ENCODE measurements at regions not wholly inside any gene's neighbourhood (a gene's known extent, or its start where the extent isn't known, plus 50 kb on each side); places are given as distances from the start of the nearest gene placed in this dataset.

DNA sequence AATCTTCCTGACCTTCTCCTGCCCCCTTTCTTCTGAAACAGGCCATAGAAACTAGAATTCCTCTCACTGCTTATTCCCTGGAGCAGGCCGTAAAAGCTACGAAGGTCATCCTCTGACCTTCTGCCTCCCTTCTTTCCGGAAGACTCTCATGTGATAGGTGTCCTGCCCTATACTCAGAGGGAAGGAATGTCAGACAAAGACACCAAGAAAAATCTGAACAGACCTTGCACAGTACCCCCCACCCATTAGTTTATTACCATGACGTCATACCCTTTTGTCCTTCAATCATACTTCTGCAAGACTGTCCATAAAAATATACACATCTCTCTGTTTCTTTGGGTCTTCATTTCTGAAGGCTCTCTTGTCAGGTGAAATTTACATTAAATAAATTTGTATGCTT lies 1523.9 kb downstream of the RPA4 start:
- Histone ChIP-seq H2BK5ac (ENCODE audit: insufficient read length, low read length) (no peak overlapping the region), H3K9ac (ENCODE audit: extremely low read depth, insufficient read length, low read length) (no peak overlapping the region), H3K4me2 (ENCODE audit: insufficient read depth, insufficient read length, low read length) (no peak overlapping the region), H2AFZ (ENCODE audit: low read length) (no peak overlapping the region), H3K23me2 (ENCODE audit: insufficient read length, low read depth, low read length, poor library complexity, severe bottlenecking) (no peaks in the 10 kb centered on the region), H4K8ac (replicated peaks; ENCODE audit: insufficient read length, low read depth, low read length) (no peak overlapping the region), H3K27ac (ENCODE audit: insufficient read length, low read depth, low read length) (no peak overlapping the region), H4K20me1 (ENCODE audit: control insufficient read depth, insufficient read depth, insufficient read length) (no peaks in the 10 kb centered on the region), H3K4ac (ENCODE audit: low read depth, low read length) (no peak overlapping the region), H3K79me1 (ENCODE audit: insufficient read depth, low read depth, low read length, poor library complexity, severe bottlenecking) (no peaks in the 10 kb centered on the region), H3K18ac (ENCODE audit: insufficient read length, low read depth, low read length) (no peak overlapping the region), H2AK5ac (ENCODE audit: insufficient read length, low read length) (no peak overlapping the region), H4K91ac (ENCODE audit: insufficient read length, low read depth, low read length) (no peak overlapping the region), H3K27me3 (ENCODE audit: insufficient read depth, low read length) (no peaks in the 10 kb centered on the region), H3K56ac (ENCODE audit: insufficient read length, low read depth, low read length) (no peak overlapping the region), H3K14ac (ENCODE audit: insufficient read depth, low read length) (no peak overlapping the region), H3T11ph (ENCODE audit: low read length) (no peak overlapping the region), H2BK15ac (ENCODE audit: low read depth, low read length) (no peak overlapping the region), H3K23ac (ENCODE audit: insufficient read length, low read depth, low read length) (no peak overlapping the region), H2BK20ac (ENCODE audit: low read depth, low read length, poor library complexity, severe bottlenecking) (no peak overlapping the region), H2BK120ac (ENCODE audit: low read depth, low read length, poor library complexity, severe bottlenecking) (no peak overlapping the region), H3K79me2 (ENCODE audit: insufficient read depth, low read length) (no peaks in the 10 kb centered on the region), H3K4me1 (ENCODE audit: insufficient read depth, low read length) (no peaks in the 10 kb centered on the region), H2BK12ac (ENCODE audit: insufficient read length, low read depth, low read length) (no peak overlapping the region), H3K9me3 (ENCODE audit: control insufficient read depth, low read depth, low read length) (no peaks in the 10 kb centered on the region), H4K5ac (ENCODE audit: insufficient read length, low read depth, low read length) (no peak overlapping the region)
- Mint-ChIP-seq H3K36me3 (ENCODE audit: insufficient read depth in 1 of 3, low read depth in 3 of 3) (no peaks in the 10 kb centered on the region), H3K4me1 (peaks cover 0 to 11% of the 10 kb centered on the region in 2 experiments; a peak in 2 of 4 replicates), H3K27ac (0 out of 7 replicates have a peak overlapping the region, but pooled peaks of 1 of the 3 experiments have one; percentile 13), H3K27me3 (ENCODE audit: low read depth) (no peaks in the 10 kb centered on the region), H3K9me3 (0 out of 5 replicates have a peak, but pooled peaks cover 0 to 2% of the 10 kb centered on the region in 2 experiments), H3K4me3 (no peak overlapping the region)
- DNase-seq, result no peak
- TF ChIP-seq, protein P1, sequence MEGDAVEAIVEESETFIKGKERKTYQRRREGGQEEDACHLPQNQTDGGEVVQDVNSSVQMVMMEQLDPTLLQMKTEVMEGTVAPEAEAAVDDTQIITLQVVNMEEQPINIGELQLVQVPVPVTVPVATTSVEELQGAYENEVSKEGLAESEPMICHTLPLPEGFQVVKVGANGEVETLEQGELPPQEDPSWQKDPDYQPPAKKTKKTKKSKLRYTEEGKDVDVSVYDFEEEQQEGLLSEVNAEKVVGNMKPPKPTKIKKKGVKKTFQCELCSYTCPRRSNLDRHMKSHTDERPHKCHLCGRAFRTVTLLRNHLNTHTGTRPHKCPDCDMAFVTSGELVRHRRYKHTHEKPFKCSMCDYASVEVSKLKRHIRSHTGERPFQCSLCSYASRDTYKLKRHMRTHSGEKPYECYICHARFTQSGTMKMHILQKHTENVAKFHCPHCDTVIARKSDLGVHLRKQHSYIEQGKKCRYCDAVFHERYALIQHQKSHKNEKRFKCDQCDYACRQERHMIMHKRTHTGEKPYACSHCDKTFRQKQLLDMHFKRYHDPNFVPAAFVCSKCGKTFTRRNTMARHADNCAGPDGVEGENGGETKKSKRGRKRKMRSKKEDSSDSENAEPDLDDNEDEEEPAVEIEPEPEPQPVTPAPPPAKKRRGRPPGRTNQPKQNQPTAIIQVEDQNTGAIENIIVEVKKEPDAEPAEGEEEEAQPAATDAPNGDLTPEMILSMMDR (conservative IDR thresholded peaks at IDR 0.05), result no peak; the same call in 2 of the 3 replicates
- no CpG with 5 or more reads among the region's 4 CpGs for WGBS (ENCODE audit: extremely low coverage, insufficient read length, low lambda C conversion rate)

Data from H9 (cell line).